Heart right ventricle (tissue), 16 donors: ENCODE measurements at regions not wholly inside any gene's neighbourhood (a gene's known extent, or its start where the extent isn't known, plus 50 kb on each side); places are given as distances from the start of the nearest gene placed in this dataset.

Source experiments
- ATAC-seq, 8 donors: fragments of 200-7000 bp; cut with Tn5 transposase; one replicate each; pipeline ENCODE4 v1.9.1; 2020; ENCODE audit warnings: mild to moderate bottlenecking in 8 of 8, moderate library complexity in 8 of 8, moderate number of reproducible peaks in 1 of 8
- DNase-seq, 2 donors: peaks; one replicate each; pipeline ENCODE4 v3.0.0-alpha.2; 2020
- H3K27ac ChIP-seq, 10 donors: fragments of 200-600 bp; sonication (generic) in 2 of 10; one replicate each; pipeline versions ENCODE4 v1.5.0 to v1.8.0; 2020 to 2022; ENCODE audit warnings: mild to moderate bottlenecking in 3 of 10
- H3K27me3 ChIP-seq, 7 donors: fragments of 200-600 bp; one replicate each; pipeline ENCODE4 v1.8.0; 2021 to 2022; ENCODE audit warnings: mild to moderate bottlenecking in 2 of 7
- H3K36me3 ChIP-seq, 9 donors: fragments of 200-600 bp; sonication (generic) in 1 of 9; one replicate each; pipeline versions ENCODE4 v1.5.0 to v1.8.0; 2020 to 2022; ENCODE audit warnings: mild to moderate bottlenecking in 2 of 9
- H3K4me1 ChIP-seq, 9 donors: fragments of 200-600 bp; sonication (generic) in 1 of 9; one replicate each; pipeline versions ENCODE4 v1.5.0 to v1.8.0; 2020 to 2022; ENCODE audit warnings: mild to moderate bottlenecking in 4 of 9
- H3K4me3 ChIP-seq, 10 donors: fragments of 200-600 bp; sonication (generic) in 2 of 10; one replicate each; pipeline versions ENCODE4 v1.5.0 to v1.8.0; 2020 to 2022; ENCODE audit warnings: mild to moderate bottlenecking in 7 of 10, moderate library complexity in 2 of 10
- H3K9me3 ChIP-seq, 11 donors: fragments of 200-600 bp in 10 of 11; sonication (generic) in 2 of 11; one replicate each; pipeline versions ENCODE4 v1.5.0 to v1.8.0; 2013 to 2022; ENCODE audit warnings: mild to moderate bottlenecking in 2 of 11, control low read depth in 1 of 11, moderate library complexity in 1 of 11
- CTCF ChIP-seq, 9 donors: fragments of 200-600 bp; sonication (generic) in 2 of 9; IDR thresholded peaks; one replicate each; pipeline versions ENCODE4 v1.5.0 to v1.8.0; 2021 to 2022; ENCODE audit warnings: antibody characterized with exemption in 9 of 9, mild to moderate bottlenecking in 5 of 9, moderate library complexity in 1 of 9
- WGBS, 2 donors: extraction: QIAGEN DNeasy Blood & Tissue Kit; methylation state at CpG; one replicate each; pipeline ENCODE4 v1.1.7; 2013; ENCODE audit warnings: inconsistent platforms in 1 of 2; 5-methylcytosine and 5-hydroxymethylcytosine counted together
- intact Hi-C, 10 donors: fragments of 100-400 bp; cut with DNase I; formaldehyde crosslinking; loops; one replicate each; pipeline versions ENCODE4 v1.11.1 to v1.14.2; 2022
- donor health status: Arrhythmogenic right ventricular cardiomyopathy.
- donor health status: ischemic (EF 13 %, LVEDD 7.1; RV severe dilation, severe dysfunction).
- donor health status: healthy with polysubstance abuse.
- donor health status: DM: no; HTN: yes; CAD: no.
- donor health status: DM: no; HTN: no; CAD: no.
- donor health status: ischemic (EF 25% LVEDD 6.9; RV normal size, moderate dysfunction).
- donor health status: ischemic (EF 25% LVEDD 5.7; RV mildly dilated, moderate dysfunction).
- donor health status: healthy.
- donor health status: DM: yes; HTN: yes; CAD: no.
- donor health status: Ischemic cardiomyopathy.
- donor health status: ischemic (EF 35%, LVEDD 5.7; RV mildly dilated, moderate dysfunction).
- donor health status: nonischemic (EF 11% LVEDD 7.7; RV severe dilation, severe dysfunction).
- donor health status: DM: yes; HTN: yes; CAD: no.
- donor health status: PGD.
- donor health status: ischemic (EF 29% LVEDD 5.4; RV normal size, mild dysfunction).
- donor health status: nonischemic (EF 23%, LVEDD 6.1; RV moderate dilation, normal function).

GRCh38 chr5:155948576-155948975, 378.4 kb upstream of the SGCD start:
- no peaks in the 10 kb centered on the region for H3K36me3 ChIP-seq
- H3K27me3 ChIP-seq: no peaks in the 10 kb centered on the region
- no peak for DNase-seq
- no peak for ATAC-seq
- no peak overlapping the region for H3K4me3 ChIP-seq
- no peaks in the 10 kb centered on the region for H3K9me3 ChIP-seq
- WGBS, 2 donors: 77 to 84% methylated on average over 3 of the region's 3 CpGs
- intact Hi-C loops: loop anchor here in 5 of 10 donors (5.0 to 10.0 kb wide), 4 partner anchors 376 to 1186 kb away; partner anchors contain the start of gene SGCD (in 1 of the 5)
- no peak for TF ChIP-seq CTCF (IDR thresholded peaks at IDR 0.05)
- no peak overlapping the region for H3K27ac ChIP-seq
- peaks cover 0 to 20% (median 9%) of the 10 kb centered on the region in 9 donors for H3K4me1 ChIP-seq

GRCh38 chr5:155952486-155953089, 374.4 kb upstream of the SGCD start:
- intact Hi-C loops: loop anchor here in 4 of 10 donors (5.0 to 10.0 kb wide), 4 partner anchors 218 to 985 kb away; partner anchors contain the start of gene SGCD (in 1 of the 4)
- H3K9me3 ChIP-seq: no peaks in the 10 kb centered on the region
- no peaks in the 10 kb centered on the region for H3K27me3 ChIP-seq
- H3K27ac ChIP-seq: no peak overlapping the region
- WGBS, 2 donors: 27 to 32% methylated on average over 7 of the region's 7 CpGs
- H3K4me3 ChIP-seq: no peak overlapping the region
- no peak for TF ChIP-seq CTCF (IDR thresholded peaks at IDR 0.05)
- H3K36me3 ChIP-seq: no peaks in the 10 kb centered on the region
- peak in 3 of 8 donors; percentile 32 to 67 (median 54) for ATAC-seq
- H3K4me1 ChIP-seq: peaks cover 0 to 22% (median 9%) of the 10 kb centered on the region in 9 donors
- no peak for DNase-seq

- 42 to 43% methylated on average over 1 of the region's 1 CpG for WGBS, 2 donors
- peak overlapping the region in 2 of 10 donors; percentile 2 to 5 for H3K27ac ChIP-seq
- H3K9me3 ChIP-seq: no peaks in the 10 kb centered on the region
- intact Hi-C loops: loop anchor here in 4 of 10 donors (5.0 to 10.0 kb wide), 4 partner anchors 219 to 984 kb away; partner anchors contain the start of gene SGCD (in 1 of the 4)
- TF ChIP-seq CTCF (IDR thresholded peaks at IDR 0.05): no peak
- H3K27me3 ChIP-seq: no peaks in the 10 kb centered on the region
- ATAC-seq (peak in 7 of 8 donors; percentile 51 to 86 (median 81)), DNase-seq (peak in 1 of 2 donors; percentile 13)
- no peaks in the 10 kb centered on the region for H3K36me3 ChIP-seq
- peaks cover 0 to 24% (median 9%) of the 10 kb centered on the region in 9 donors for H3K4me1 ChIP-seq
- H3K4me3 ChIP-seq: no peak overlapping the region
Measured at GRCh38 chr5:155953335-155953734, 373.6 kb upstream of the SGCD start.

- no peak for TF ChIP-seq CTCF (IDR thresholded peaks at IDR 0.05)
- no peak overlapping the region for H3K27ac ChIP-seq
- intact Hi-C loops: loop anchor here in 4 of 10 donors (5.0 to 10.0 kb wide), 4 partner anchors 220 to 982 kb away; partner anchors contain the start of gene SGCD (in 1 of the 4)
Measured at GRCh38 chr5:155954701-155955445, 372.1 kb upstream of the SGCD start.

More at GRCh38 chr5:155954701-155955445, 372.1 kb upstream of the SGCD start:
- no peak overlapping the region for H3K4me3 ChIP-seq
- WGBS, 2 donors: 73 to 75% methylated on average over 6 of the region's 6 CpGs
- DNase-seq: no peak
- H3K36me3 ChIP-seq: no peaks in the 10 kb centered on the region
- H3K9me3 ChIP-seq: no peaks in the 10 kb centered on the region
- no peaks in the 10 kb centered on the region for H3K27me3 ChIP-seq
- no peak for ATAC-seq
- H3K4me1 ChIP-seq: peaks cover 0 to 39% (median 9%) of the 10 kb centered on the region in 9 donors
